H1 (cell line): ENCODE measurements at regions not wholly inside any gene's neighbourhood (a gene's known extent, or its start where the extent isn't known, plus 50 kb on each side); places are given as distances from the start of the nearest gene placed in this dataset.

Experiments
- CTCF ChIA-PET: fragments of 300-600 bp; sonication (Branson Sonifier 250); formaldehyde crosslinking; loops from one replicate; lab custom pipeline; 2021; ENCODE audit not compliant: partially characterized antibody; lab: Charles Lee
- POLR2A ChIA-PET: fragments of 300-600 bp; sonication (Branson Sonifier 250); formaldehyde crosslinking; loops from one replicate; lab custom pipeline; 2021; ENCODE audit warnings: inconsistent platforms; ENCODE audit not compliant: partially characterized antibody; lab: Charles Lee
- DNase-seq, 2 experiments: peaks; one replicate each; pipeline versions ENCODE4 v3.0.0 to v3.0.0-alpha.2; 2010 to 2022; ENCODE audit warnings: low spot score in 2 of 2, low read depth in 1 of 2, mixed read lengths in 1 of 2
- FAIRE-seq: peaks from 2 replicates; lab custom pipeline; 2011; peaks lifted over from hg19 to GRCh38; lab: Jason Lieb, UNC
- H2AFZ ChIP-seq: 2 replicates; pipeline ENCODE4 v1.8.1; 2012; ENCODE audit warnings: low read length, inconsistent platforms
- H2AK5ac ChIP-seq: 2 replicates; pipeline ENCODE4 v1.6.1; 2013; ENCODE audit warnings: low read depth, low read length
- H2BK120ac ChIP-seq: replicated peaks from 2 replicates; pipeline ENCODE3; 2013; ENCODE audit warnings: low read depth, low read length, inconsistent platforms
- H2BK12ac ChIP-seq: 2 replicates; pipeline ENCODE4 v1.6.1; 2013; ENCODE audit warnings: low read depth, low read length
- H2BK15ac ChIP-seq: 2 replicates; pipeline ENCODE4 v1.6.1; 2013; ENCODE audit warnings: low read length
- H2BK20ac ChIP-seq: 2 replicates; pipeline ENCODE4 v1.6.1; 2013; ENCODE audit warnings: low read length
- H2BK5ac ChIP-seq: 2 replicates; pipeline ENCODE4 v1.6.1; 2013; ENCODE audit warnings: low read depth, low read length
- H3K14ac ChIP-seq: 2 replicates; pipeline ENCODE4 v1.6.1; 2013; ENCODE audit warnings: inconsistent platforms; ENCODE audit not compliant: insufficient read length
- H3K18ac ChIP-seq: 2 replicates; pipeline ENCODE4 v1.6.1; 2013; ENCODE audit warnings: low read length; ENCODE audit errors: extremely low read depth
- H3K23ac ChIP-seq: 2 replicates; pipeline ENCODE4 v1.6.1; 2013; ENCODE audit warnings: inconsistent platforms; ENCODE audit not compliant: insufficient read length
- H3K23me2 ChIP-seq: 2 replicates; pipeline ENCODE4 v1.6.1; 2013; ENCODE audit warnings: low read depth, low read length
- H3K27ac ChIP-seq: 2 replicates; pipeline ENCODE4 v1.6.1; 2011; ENCODE audit warnings: low read depth, low read length, inconsistent platforms
- H3K27me3 ChIP-seq, 4 experiments: replicated peaks in 1 of 4; 1 replicate in 1 of 4; 2 replicates in 3 of 4; pipeline versions ENCODE4 v1.6.1 to v1.8.1; 2011 to 2013; ENCODE audit warnings: low read length in 3 of 4, mild to moderate bottlenecking in 3 of 4, inconsistent platforms in 2 of 4, mixed read lengths in 2 of 4, moderate library complexity in 1 of 4; ENCODE audit not compliant: control insufficient read depth in 3 of 4, insufficient read depth in 3 of 4; ENCODE audit errors: extremely low read depth in 1 of 4
- H3K36me3 ChIP-seq, 4 experiments: 2 replicates each; pipeline versions ENCODE4 v1.6.1 to v1.8.1; 2011 to 2013; ENCODE audit warnings: mild to moderate bottlenecking in 4 of 4, low read length in 3 of 4, moderate library complexity in 2 of 4, control low read depth in 1 of 4, inconsistent platforms in 1 of 4; ENCODE audit not compliant: insufficient read depth in 4 of 4, control insufficient read depth in 2 of 4
- H3K4ac ChIP-seq: replicated peaks from 2 replicates; pipeline ENCODE3; 2013; ENCODE audit warnings: low read length, low read depth, mixed read lengths, inconsistent platforms; ENCODE audit not compliant: insufficient read length
- H3K4me1 ChIP-seq, 4 experiments: replicated peaks in 1 of 4; 1 replicate in 1 of 4; 2 replicates in 3 of 4; pipeline versions ENCODE4 v1.6.1 to v1.8.1; 2011 to 2013; ENCODE audit warnings: low read length in 3 of 4, inconsistent platforms in 2 of 4, mixed read lengths in 1 of 4; ENCODE audit not compliant: insufficient read depth in 4 of 4, control insufficient read depth in 3 of 4
- H3K4me2 ChIP-seq, 2 experiments: 2 replicates each; pipeline versions ENCODE4 v1.6.1 to v1.8.1; 2011 to 2013; ENCODE audit warnings: low read depth in 2 of 2, low read length in 2 of 2, control low read depth in 1 of 2, inconsistent platforms in 1 of 2, mild to moderate bottlenecking in 1 of 2; ENCODE audit not compliant: insufficient read depth in 1 of 2
- H3K4me3 ChIP-seq, 4 experiments: fragments of 200-600, 300-600 bp in 1 of 4; sonication (generic), shearing (Covaris generic), sonication (Bioruptor Twin) in 1 of 4; 2 replicates each; pipeline versions ENCODE4 v1.5.1 to v1.8.1; 2011 to 2016; ENCODE audit warnings: low read length in 4 of 4, low read depth in 3 of 4, control low read depth in 2 of 4, inconsistent platforms in 2 of 4, mild to moderate bottlenecking in 2 of 4, mixed read lengths in 1 of 4, moderate library complexity in 1 of 4; ENCODE audit not compliant: insufficient read depth in 2 of 4; ENCODE audit errors: extremely low read depth in 1 of 4
- H3K56ac ChIP-seq: replicated peaks from 2 replicates; pipeline ENCODE3; 2013; ENCODE audit warnings: low read depth, mild to moderate bottlenecking, mixed read lengths, low read length, inconsistent platforms; ENCODE audit not compliant: insufficient read length
- H3K79me1 ChIP-seq: 2 replicates; pipeline ENCODE4 v1.6.1; 2013; ENCODE audit warnings: low read depth, low read length, control low read depth
- H3K79me2 ChIP-seq, 2 experiments: 2 replicates each; pipeline versions ENCODE4 v1.6.1 to v1.8.1; 2012 to 2013; ENCODE audit warnings: low read length in 2 of 2, mild to moderate bottlenecking in 2 of 2, inconsistent platforms in 1 of 2; ENCODE audit not compliant: insufficient read depth in 2 of 2, control insufficient read depth in 1 of 2
- H3K9ac ChIP-seq, 4 experiments: replicated peaks in 1 of 4; 1 replicate in 1 of 4; 2 replicates in 3 of 4; pipeline versions ENCODE4 v1.6.1 to v1.8.1; 2011 to 2013; ENCODE audit warnings: low read depth in 3 of 4, low read length in 3 of 4, control low read depth in 2 of 4, mild to moderate bottlenecking in 2 of 4, moderate library complexity in 2 of 4, inconsistent platforms in 1 of 4; ENCODE audit errors: extremely low read depth in 1 of 4
- H3K9me3 ChIP-seq, 2 experiments: 2 replicates each; pipeline versions ENCODE4 v1.6.1 to v1.8.1; 2012 to 2013; ENCODE audit warnings: mild to moderate bottlenecking in 2 of 2, moderate library complexity in 2 of 2, control low read depth in 1 of 2, inconsistent platforms in 1 of 2, low read depth in 1 of 2, low read length in 1 of 2, mixed read lengths in 1 of 2; ENCODE audit not compliant: insufficient read depth in 2 of 2
- H4K20me1 ChIP-seq, 2 experiments: replicated peaks in 1 of 2; 2 replicates each; pipeline versions ENCODE3 to v1.8.1; 2011 to 2013; ENCODE audit warnings: inconsistent platforms in 2 of 2, low read length in 2 of 2, mild to moderate bottlenecking in 1 of 2; ENCODE audit not compliant: insufficient read depth in 2 of 2, control insufficient read depth in 1 of 2
- H4K5ac ChIP-seq: 2 replicates; pipeline ENCODE4 v1.6.1; 2013; ENCODE audit warnings: low read length, low read depth, mixed read lengths, inconsistent platforms; ENCODE audit not compliant: insufficient read length
- H4K8ac ChIP-seq: 2 replicates; pipeline ENCODE4 v1.8.0; 2013; ENCODE audit warnings: mild to moderate bottlenecking, moderate library complexity, low read length, inconsistent platforms; ENCODE audit not compliant: insufficient read depth; ENCODE audit errors: extremely low read depth
- H4K91ac ChIP-seq: replicated peaks from 2 replicates; pipeline ENCODE3; 2013; ENCODE audit warnings: low read length, mixed read lengths, inconsistent platforms; ENCODE audit not compliant: insufficient read length
- ATF2 ChIP-seq: IDR thresholded peaks from 2 replicates; pipeline ENCODE4 v1.6.1; 2012; ENCODE audit warnings: low read length, inconsistent platforms
- ATF3 ChIP-seq: IDR thresholded peaks from 2 replicates; pipeline ENCODE4 v1.6.1; 2011; ENCODE audit warnings: low read depth, mild to moderate bottlenecking, low read length; ENCODE audit not compliant: insufficient read depth
- BRCA1 ChIP-seq: IDR thresholded peaks from 2 replicates; pipeline ENCODE4 v1.6.1; 2012; ENCODE audit warnings: low read depth, low read length, improper control_type of control experiment
- CHD2 ChIP-seq: IDR thresholded peaks from 2 replicates; pipeline ENCODE4 v1.6.1; 2012; ENCODE audit warnings: low read length, improper control_type of control experiment
- RFX5 ChIP-seq: IDR thresholded peaks from 2 replicates; pipeline ENCODE4 v1.6.1; 2011; ENCODE audit warnings: low read depth, low read length, improper control_type of control experiment, borderline replicate concordance
- SIN3A ChIP-seq, 2 experiments: IDR thresholded peaks in 1 of 2; conservative IDR thresholded peaks in 1 of 2; 2 replicates each; pipeline ENCODE4 v1.6.1; 2011 to 2012; ENCODE audit warnings: low read length in 2 of 2, improper control_type of control experiment in 1 of 2, low read depth in 1 of 2, mild to moderate bottlenecking in 1 of 2
- SP4 ChIP-seq: IDR thresholded peaks from 2 replicates; pipeline ENCODE4 v1.6.1; 2012; ENCODE audit warnings: low read length, inconsistent platforms
- TAF1 ChIP-seq: IDR thresholded peaks from 2 replicates; pipeline ENCODE4 v1.6.1; 2011; ENCODE audit warnings: mild to moderate bottlenecking, low read depth, low read length
- WGBS, 2 experiments: shearing (Covaris generic) in 1 of 2; methylation state at CpG; one replicate each; pipeline versions ENCODE4 v1.1.6 to v1.1.7; 2013 to 2015; ENCODE audit warnings: low lambda C conversion rate in 2 of 2, mixed read lengths in 2 of 2, inconsistent platforms in 1 of 2, low coverage in 1 of 2, missing lambda C conversion rate in 1 of 2; ENCODE audit not compliant: insufficient replicate concordance in 2 of 2, insufficient coverage in 1 of 2, insufficient read length in 1 of 2; ENCODE audit errors: extremely low coverage in 1 of 2, missing lambda C conversion rate in 1 of 2; 5-methylcytosine and 5-hydroxymethylcytosine counted together

- Histone ChIP-seq H3K36me3 (no peaks in the 10 kb centered on the region), H4K91ac (no peak overlapping the region), H3K23me2 (no peaks in the 10 kb centered on the region), H3K56ac (no peak overlapping the region), H3K79me2 (no peaks in the 10 kb centered on the region), H3K23ac (no peak overlapping the region), H3K27me3 (no peaks in the 10 kb centered on the region), H3K9me3 (peaks cover 4 to 10% of the 10 kb centered on the region in 2 experiments; a peak in 3 of 4 replicates), H3K79me1 (no peaks in the 10 kb centered on the region), H3K4me2 (no peak overlapping the region), H2BK120ac (no peak overlapping the region), H3K14ac (no peak overlapping the region), H3K4me1 (no peaks in the 10 kb centered on the region), H3K4ac (no peak overlapping the region), H3K9ac (no peak overlapping the region), H2AK5ac (no peak overlapping the region), H2BK20ac (no peak overlapping the region), H4K8ac (no peak overlapping the region), H3K4me3 (no peak overlapping the region), H2BK5ac (no peak overlapping the region), H2BK12ac (no peak overlapping the region), H4K5ac (no peak overlapping the region), H2BK15ac (no peak overlapping the region), H2AFZ (no peak overlapping the region), H3K18ac (no peak overlapping the region), H4K20me1 (no peaks in the 10 kb centered on the region), H3K27ac (no peak overlapping the region; the same call in 1 of the 2 replicates)
- ChIA-PET CTCF (no interaction called here), POLR2A (no interaction called here)
- DNase-seq = no peak
- WGBS, 2 experiments = 94% methylated on average over 5 of the region's 5 CpGs; no CpG with 5 or more reads in 1 of the 2 experiments
- FAIRE-seq = no peak
- TF ChIP-seq TAF1 (no peak), ATF2 (no peak), CHD2 (no peak), BRCA1 (no peak), RFX5 (no peak), ATF3 (no peak), SIN3A (conservative IDR thresholded peaks at IDR 0.05 in 1 of 2, IDR thresholded peaks at IDR 0.05 in 1 of 2; ENCODE audit: low read depth in 1 of 2, low read length in 2 of 2) (no peak), SP4 (no peak)
Observed at GRCh38 chr5:67607958-67608357, 411.4 kb upstream of the CD180 start.
